ENCODE measurements at regions not wholly inside any gene's neighbourhood (a gene's known extent, or its start where the extent isn't known, plus 50 kb on each side); places are given as distances from the start of the nearest gene placed in this dataset.
"Not testable (repeated sequence)": the region's sequence is repeated elsewhere in the genome, so short reads cannot be mapped to it uniquely, and the experiment has no call there.

GRCh38 chr6:134410541-134410940, 92.6 kb upstream of the SGK1 start:
- TF ChIP-seq CTCF (IDR thresholded peaks at IDR 0.05; ENCODE audit: control extremely low read depth, extremely low read depth, low read depth, missing control alignments) = no peak
- ChIA-PET CTCF (interaction anchor here (1.1 to 2.3 kb wide), 5 partner anchors 8 to 97 kb away, joined by 3 to 7 read pairs (median 4); no protein-coding TSS in a partner anchor), POLR2A (no interaction called here)
- DNase-seq (ENCODE audit: extremely low spot score) = no peak

- ChIA-PET CTCF (interaction anchor here (0.7 to 1.3 kb wide), 4 partner anchors 8 to 230 kb away, joined by 3 read pairs; no protein-coding TSS in a partner anchor), POLR2A (no interaction called here)
- TF ChIP-seq CTCF (IDR thresholded peaks at IDR 0.05; ENCODE audit: control extremely low read depth, extremely low read depth, low read depth, missing control alignments) = no peak
- DNase-seq (ENCODE audit: extremely low spot score) = no peak
These were observed 89.9 kb upstream of the SGK1 start for GRCh38 chr6:134407791-134408190.

- ChIA-PET POLR2A (interaction anchor here (0.6 kb wide), 1 partner anchor 222 kb away, joined by 3 read pairs; no protein-coding TSS in a partner anchor), CTCF (interaction anchor here (1.0 kb wide), 1 partner anchor 11 kb away, joined by 3 read pairs; no protein-coding TSS in a partner anchor)
- no peak for DNase-seq (ENCODE audit: extremely low spot score)
- TF ChIP-seq CTCF (IDR thresholded peaks at IDR 0.05; ENCODE audit: control extremely low read depth, extremely low read depth, low read depth, missing control alignments) = no peak
These were observed 88.4 kb upstream of the SGK1 start for GRCh38 chr6:134406311-134406710.

- CTCF ChIA-PET = interaction anchor here (0.7 to 1.5 kb wide), 5 partner anchors 8 to 295 kb away, joined by 3 to 5 read pairs (median 3); no protein-coding TSS in a partner anchor
- POLR2A ChIA-PET = no interaction called here
- no peak for DNase-seq (ENCODE audit: extremely low spot score)
- TF ChIP-seq CTCF (IDR thresholded peaks at IDR 0.05; ENCODE audit: control extremely low read depth, extremely low read depth, low read depth, missing control alignments) = no peak
These were observed 87.6 kb upstream of the SGK1 start for GRCh38 chr6:134405386-134406087.

GRCh38 chr6:134403312-134403711, 85.4 kb upstream of the SGK1 start:
- DNase-seq (ENCODE audit: extremely low spot score); POLR2A ChIA-PET: not testable (repeated sequence)
- CTCF ChIA-PET = interaction anchor here (0.9 to 1.7 kb wide), 2 partner anchors 9 to 36 kb away, joined by 3 to 7 read pairs; no protein-coding TSS in a partner anchor

- POLR2A ChIA-PET = no interaction called here
These were observed 84.6 kb upstream of the SGK1 start for GRCh38 chr6:134402372-134402984.

More at GRCh38 chr6:134402372-134402984, 84.6 kb upstream of the SGK1 start:
- no peak for DNase-seq (ENCODE audit: extremely low spot score)
- TF ChIP-seq CTCF (IDR thresholded peaks at IDR 0.05; ENCODE audit: control extremely low read depth, extremely low read depth, low read depth, missing control alignments) = no peak
- CTCF ChIA-PET = interaction anchor here (1.7 kb wide), 1 partner anchor 9 kb away, joined by 7 read pairs; no protein-coding TSS in a partner anchor
